NCI-H2081 treated with DMSO at 0.1 percent for 48 hours (cell line): ENCODE measurements at regions not wholly inside any gene's neighbourhood (a gene's known extent, or its start where the extent isn't known, plus 50 kb on each side); places are given as distances from the start of the nearest gene placed in this dataset.
"Not testable (repeated sequence)": the region's sequence is repeated elsewhere in the genome, so short reads cannot be mapped to it uniquely, and the experiment has no call there.

ENCODE experiments used
- DNase-seq: peaks from one replicate; lab custom pipeline; 2025; lab: John Stamatoyannopoulos, UW

DNA sequence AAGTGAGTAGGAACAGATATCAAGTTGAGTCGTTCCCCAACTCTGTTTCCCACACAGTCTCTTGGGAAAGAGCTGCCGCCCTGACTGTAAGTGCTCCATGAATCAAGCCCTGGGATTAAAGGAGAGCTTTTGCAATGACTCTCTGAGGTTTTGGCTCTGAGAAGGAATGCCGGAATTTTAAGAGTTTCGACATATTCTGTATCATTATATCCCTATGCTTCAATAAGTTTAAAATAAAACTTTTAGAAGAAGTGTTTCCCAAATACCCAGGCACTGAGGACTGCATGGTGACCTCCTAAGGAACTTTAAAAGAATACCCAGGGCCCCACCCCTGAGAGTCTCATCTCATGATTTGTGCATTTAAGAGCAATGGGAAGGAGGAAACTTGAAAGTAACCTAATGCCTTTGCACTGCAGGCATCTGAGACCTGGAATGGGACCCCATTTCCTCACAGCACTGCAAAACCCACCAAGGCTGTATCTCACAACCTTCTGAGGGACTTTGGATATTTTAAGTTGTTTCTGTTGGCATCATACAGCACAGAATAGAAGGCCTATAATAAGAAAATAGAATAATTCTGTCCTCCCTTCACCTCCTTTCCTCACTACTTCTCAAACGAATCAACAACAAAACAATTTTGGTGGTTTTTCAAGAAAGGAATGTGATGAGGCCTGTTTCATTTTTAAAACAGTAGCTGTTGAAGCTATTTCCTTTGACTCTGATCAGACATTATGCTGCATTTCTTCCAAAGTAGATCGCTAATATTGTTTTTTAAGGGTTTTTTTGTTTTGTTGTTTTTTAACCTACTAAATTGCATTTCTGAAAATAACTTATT lies 121.2 kb downstream of the GASK1B start:
- DNase-seq: no peak

DNA sequence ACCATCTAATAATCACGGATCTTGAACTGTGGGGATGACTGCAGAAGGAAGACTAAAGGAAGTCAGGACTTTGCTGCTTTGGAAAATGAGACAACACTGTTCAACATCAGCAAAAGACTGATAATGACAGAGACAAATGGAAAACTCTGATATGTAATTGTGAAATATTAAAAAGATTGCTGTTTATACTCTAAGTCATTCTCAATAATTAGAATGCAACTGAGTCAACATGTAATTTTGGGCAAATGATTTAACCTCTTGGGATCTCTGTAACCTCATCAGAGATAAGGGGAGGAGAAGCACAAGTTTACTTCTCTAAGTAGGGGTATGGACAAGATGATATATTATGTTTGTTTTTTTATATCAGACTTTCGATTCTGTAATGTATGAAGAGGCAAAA lies 121.9 kb downstream of the GASK1B start:
- DNase-seq: no peak

DNA sequence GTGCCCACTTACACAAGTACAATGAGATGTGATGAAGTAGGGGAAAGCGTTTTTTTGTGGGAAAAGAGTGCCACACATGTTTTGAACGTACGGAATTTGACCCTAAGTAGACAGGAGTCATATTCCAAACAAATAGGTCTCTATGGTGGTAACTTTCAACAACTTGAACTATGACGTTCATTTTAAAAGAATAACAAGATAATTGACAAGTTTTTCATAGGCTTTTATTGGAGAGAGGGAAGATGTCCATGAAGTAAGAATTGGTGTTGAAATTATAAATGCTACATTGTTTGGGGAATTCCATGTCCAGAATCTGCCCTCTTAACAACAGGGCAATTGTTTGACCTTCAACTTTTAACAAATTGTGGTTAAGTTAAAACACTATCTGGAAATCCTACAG lies 126.5 kb downstream of the GASK1B start:
- DNase-seq: no peak

DNA sequence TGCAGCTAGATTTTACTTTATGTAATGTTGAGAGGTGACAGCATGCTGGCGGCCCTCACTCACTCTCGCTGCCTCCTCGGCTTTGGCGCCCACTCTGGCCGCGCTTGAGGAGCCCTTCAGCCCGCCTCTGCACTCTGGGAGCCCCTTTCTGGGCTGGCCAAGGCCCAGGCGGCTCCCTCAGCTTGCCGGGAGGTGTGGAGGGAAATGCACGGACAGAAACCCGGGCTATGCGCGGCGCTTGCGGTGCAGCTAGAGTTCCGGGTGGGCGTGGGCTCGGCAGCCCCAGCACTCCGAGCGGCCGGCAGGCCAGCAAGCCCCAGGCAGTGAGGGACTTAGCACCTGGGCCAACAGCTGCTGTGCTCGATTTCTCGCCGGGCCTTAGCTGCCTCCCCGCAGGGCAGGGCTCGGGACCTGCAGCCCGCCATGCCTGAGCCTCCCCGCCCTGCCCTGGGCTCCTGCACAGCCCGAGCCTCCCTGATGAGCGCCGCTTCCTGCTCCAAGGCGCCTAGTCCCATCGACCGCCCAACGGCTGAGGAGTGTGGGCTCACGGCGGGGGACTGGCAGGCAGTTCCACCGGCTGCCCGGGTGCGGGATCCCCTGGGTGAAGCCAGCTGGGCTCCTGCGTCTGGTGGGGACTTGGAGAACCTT lies 128.7 kb downstream of the GASK1B start:
- no peak for DNase-seq

- no peak for DNase-seq
These were observed 130.2 kb downstream of the GASK1B start for GRCh38 chr4:158042591-158043030.

DNA sequence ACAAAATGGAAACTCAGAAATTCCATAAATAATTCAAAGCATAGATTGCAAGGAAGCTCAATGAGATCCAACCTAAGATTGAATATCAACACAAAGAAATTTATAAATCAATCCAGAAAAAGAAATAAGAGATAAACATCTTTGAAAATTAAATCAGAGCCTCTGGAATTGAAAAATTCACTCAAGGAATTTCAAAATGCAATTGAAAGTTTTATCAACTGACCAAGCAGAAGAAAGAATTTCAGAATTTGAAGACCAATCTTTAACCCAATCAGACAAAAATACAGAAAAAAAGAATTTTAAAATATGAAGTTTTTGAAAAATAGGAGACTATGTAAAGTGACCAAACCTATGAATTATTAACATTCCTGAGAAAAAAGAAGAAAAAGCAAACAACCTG lies 134.1 kb downstream of the GASK1B start:
- no peak for DNase-seq

DNA sequence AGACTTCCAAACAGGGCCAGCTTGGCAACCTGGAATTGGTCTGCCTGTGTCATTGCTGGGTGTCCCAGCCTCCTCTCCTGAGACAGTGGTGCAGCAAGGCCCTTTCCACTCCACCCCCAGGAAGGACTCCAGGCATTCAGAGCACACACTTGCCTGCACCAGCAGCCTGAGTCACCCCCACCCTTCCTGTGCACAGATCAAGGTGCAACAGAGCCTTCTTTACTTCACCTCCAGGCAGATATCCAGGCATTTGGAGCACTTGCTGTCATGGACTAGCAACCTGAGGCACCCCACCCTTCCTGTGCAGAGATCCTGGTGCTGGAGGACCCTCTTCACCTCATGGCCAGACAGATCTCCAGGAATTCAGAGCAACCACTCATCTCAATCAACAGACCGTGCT lies 135.8 kb downstream of the GASK1B start:
- DNase-seq: no peak

DNA sequence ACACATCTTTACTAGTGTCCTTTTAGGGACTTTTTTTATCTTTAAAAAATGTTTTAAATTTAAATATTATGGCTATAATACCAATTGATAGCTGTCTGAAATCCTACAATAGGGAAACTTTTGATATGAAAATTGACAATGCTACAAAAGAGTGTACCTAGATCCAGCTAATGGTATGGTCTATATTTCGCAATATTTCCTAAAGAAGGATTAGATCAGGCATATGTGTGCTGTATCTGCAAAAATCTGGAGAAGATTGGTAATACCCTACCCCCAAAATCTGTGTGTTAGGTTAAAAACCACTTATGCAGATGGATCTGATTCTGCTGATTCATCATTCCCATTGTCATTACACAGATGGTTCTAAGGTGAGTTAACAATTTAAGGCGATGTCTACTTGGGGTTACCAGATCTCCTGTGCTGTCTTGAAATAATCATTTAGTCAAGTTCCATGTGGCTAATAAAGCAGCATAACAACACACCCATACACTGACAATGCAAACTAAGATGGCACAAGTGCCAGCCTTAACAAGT lies 137.1 kb downstream of the GASK1B start:
- no peak for DNase-seq

GRCh38 chr4:158033416-158034120 lies 139.3 kb downstream of the GASK1B start:
- DNase-seq: no peak

- no peak for DNase-seq
These were observed 140.0 kb downstream of the GASK1B start for GRCh38 chr4:158032733-158033415.

- not testable (repeated sequence) for DNase-seq
These were observed 144.4 kb downstream of the GASK1B start for GRCh38 chr4:158028381-158028780.

GRCh38 chr4:158025131-158025530 lies 147.7 kb downstream of the GASK1B start:
- no peak for DNase-seq

GRCh38 chr4:158020734-158021346 lies 152.0 kb downstream of the GASK1B start:
- DNase-seq: no peak

DNA sequence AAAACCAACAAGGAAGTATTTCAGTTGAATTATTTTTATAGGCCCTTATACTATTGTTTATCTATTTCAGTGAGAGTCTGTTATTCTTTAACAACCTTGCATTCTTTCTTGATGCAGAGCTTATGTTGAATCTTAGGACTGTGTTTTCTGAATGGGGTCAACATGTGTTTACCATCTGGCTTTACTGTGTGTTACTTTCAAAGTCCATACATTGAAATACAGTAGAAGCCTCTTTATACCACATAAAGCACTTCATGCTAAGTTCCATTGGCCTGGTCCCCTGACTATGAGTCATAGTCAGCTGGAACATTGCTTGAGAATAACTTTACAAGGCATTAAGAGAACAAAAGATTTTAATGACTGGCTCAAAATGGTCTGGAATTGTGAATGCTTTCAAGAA lies 152.6 kb downstream of the GASK1B start:
- DNase-seq: no peak

DNA sequence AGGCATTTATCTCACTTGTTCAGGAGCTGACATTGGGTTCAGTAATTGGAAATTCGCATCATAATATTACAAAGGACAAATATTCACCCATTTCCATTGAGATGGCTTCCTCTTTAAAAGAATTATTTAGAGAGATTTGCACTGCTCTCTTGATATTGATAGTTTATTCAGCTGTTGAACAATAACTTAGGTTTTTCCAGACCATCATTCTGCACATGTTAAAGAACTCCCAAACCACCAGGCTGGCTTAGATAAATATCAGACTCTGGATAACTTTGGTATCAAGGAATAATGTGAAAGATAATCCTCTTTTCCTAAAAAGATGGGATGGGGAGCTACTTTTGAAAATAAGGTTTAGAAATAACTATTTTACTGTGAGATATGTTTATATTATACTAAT lies 154.0 kb downstream of the GASK1B start:
- DNase-seq: no peak

- no peak for DNase-seq
These were observed 154.5 kb downstream of the GASK1B start for GRCh38 chr4:158018221-158018830.

GRCh38 chr4:158016511-158016910 lies 156.3 kb downstream of the GASK1B start:
- no peak for DNase-seq

GRCh38 chr4:158015241-158015640 lies 157.6 kb downstream of the GASK1B start:
- no peak for DNase-seq

- DNase-seq: no peak
These were observed 159.0 kb downstream of the GASK1B start for GRCh38 chr4:158013858-158014257.

DNA sequence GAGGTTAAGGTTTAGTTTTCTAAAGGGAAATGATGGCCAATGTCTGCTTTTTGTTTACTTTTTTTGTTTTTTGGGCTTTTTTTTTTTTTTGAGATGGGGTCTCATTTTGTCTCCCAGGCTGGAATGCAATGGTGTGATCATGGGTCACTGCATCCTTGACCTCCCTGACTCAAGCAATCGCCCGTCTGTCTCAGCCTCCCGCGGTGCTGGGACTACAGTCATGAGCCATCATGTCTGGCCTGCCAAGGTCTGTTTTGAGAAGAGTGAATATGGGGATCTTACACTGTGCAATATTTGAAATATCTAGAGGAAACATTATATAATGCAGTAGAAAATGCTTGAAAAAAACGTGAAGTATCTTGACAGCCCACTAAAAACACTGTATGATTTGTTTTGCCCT lies 162.5 kb downstream of the GASK1B start:
- no peak for DNase-seq

DNA sequence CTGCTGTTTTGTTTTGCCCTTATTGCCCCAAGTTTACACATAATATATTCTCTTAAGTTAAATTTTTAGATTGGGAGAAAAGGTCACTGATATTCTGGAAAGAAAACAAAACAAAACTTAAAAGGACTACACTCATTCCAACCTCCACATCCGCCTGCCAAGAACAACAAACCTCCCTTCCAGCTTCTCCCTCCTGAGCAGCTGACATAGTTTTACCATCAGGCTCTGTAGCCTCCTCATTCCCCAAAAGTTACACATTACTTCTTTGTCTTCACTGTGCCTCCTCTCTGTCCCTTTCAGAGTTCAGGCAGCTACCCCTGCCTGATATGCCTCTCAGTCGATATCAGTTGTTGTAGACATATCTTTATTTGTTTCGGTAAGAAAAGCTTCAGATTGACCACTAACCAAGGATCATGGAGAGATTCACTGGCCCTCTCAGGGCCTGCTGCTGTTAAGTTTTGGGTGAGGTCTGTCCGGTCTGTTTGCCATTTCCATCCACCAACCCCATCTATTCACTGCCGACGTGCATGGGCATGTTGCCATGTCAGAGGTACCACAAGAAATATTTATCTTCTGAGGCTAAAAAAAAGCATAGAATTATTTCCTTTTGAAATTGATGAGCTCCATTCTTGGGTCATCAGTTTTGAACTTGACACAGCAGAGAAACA lies 164.1 kb downstream of the GASK1B start:
- no peak for DNase-seq
